ENCODE measurements at regions not wholly inside any gene's neighbourhood (a gene's known extent, or its start where the extent isn't known, plus 50 kb on each side); places are given as distances from the start of the nearest gene placed in this dataset.
"Not testable (repeated sequence)": the region's sequence is repeated elsewhere in the genome, so short reads cannot be mapped to it uniquely, and the experiment has no call there.

DNA sequence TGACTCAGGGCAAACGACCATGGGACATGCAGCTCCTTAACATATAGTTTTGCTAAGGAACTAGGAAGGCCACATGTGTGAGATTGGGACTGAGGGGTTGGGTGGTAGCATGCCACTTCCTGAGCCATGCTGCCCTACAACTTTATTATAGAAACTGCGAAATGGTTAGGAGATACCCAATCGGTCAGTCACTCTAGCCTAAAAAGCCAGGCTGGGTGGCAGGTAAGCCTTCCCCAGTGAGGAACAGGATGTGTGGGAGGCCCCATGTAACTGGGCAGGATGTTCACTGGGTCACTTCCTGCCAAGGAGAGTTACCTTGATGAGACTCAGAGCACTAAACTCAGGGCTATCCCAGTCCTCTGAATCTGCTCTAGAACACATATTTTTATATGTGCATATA lies 123.5 kb downstream of the MAP3K7 start:
- no peak for DNase-seq

DNA sequence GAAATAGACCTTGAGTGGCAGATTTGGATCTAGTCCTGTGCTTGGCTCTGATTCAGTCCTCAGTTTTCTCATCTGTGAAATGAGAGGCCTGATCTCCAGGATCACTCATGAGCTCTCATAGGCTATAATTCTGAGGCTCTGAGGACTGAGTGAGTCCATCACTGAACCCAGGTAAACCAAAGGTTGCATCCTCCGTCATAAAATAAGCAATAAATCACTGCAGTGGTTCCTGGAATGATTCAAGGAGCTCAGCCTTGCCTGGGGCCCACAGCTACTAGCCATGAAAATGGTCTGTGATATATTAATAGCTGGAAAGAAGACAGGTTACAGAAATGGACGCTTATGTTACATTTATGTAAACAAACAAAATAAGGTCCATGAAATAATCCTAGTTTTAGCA lies 124.8 kb downstream of the MAP3K7 start:
- DNase-seq: no peak

DNA sequence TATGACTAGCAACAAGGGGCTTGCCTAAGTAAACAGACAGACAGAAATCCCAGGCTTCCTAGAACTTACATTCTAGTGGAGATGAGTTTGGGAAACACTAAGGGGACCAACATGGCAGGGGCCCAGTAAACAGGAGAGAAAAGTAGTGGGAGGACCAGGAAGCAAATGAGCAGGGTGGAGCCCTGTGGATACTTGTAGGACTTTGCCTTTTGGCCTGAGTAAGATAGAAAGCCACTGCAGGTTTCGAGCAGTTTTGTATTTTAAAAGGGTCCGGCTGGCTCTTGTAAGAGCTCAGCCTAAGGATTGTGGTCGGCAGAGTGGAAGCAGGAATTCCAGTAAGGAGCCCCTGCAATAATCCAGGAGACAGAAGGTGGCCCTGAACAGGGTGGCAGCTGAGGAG lies 125.5 kb downstream of the MAP3K7 start:
- DNase-seq: no peak

DNA sequence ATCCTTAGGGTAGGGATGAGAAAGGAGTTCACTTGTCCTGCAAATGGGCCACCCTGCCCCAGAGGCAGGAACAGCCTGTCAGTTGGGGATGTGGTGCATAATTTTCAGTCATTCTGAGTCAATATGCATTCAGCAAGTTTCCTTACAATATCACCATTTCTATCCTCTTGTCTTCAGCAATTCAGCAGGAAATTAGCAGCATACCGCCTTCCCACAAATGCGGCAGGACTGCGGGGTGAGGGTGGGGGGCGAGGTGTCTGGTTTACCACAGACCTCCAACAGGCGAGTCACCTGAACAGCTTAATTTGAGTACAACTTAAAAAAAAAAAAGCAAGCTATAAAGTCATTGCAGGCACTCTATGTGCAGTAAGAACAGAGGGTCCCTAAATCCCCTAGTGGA lies 126.8 kb downstream of the MAP3K7 start:
- no peak for DNase-seq

DNA sequence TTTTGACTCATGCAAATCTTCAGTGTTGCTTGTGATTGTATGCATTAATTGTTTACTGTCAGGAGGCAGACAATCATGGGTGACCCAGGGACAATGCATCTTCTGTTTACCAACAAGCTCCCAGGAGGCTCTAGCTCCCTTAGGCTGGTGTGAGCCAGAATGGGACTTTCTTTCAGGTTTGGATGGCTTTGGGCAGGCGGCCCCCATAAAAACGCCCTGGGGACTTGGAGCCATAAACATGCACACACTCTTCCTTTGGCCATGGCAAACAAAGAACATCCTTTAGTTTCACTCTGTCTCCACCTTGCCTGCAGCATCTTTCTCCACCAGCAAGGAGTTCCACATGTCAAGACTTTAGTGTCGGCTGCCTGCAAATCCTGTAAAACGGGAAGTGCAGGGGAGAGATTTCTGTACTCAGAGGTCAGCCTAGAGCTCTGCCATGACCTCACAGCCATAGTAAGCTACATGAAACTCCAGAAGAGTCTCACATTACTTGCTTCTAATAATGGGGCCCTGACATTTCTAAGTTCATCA lies 127.6 kb downstream of the MAP3K7 start:
- DNase-seq: no peak

DNA sequence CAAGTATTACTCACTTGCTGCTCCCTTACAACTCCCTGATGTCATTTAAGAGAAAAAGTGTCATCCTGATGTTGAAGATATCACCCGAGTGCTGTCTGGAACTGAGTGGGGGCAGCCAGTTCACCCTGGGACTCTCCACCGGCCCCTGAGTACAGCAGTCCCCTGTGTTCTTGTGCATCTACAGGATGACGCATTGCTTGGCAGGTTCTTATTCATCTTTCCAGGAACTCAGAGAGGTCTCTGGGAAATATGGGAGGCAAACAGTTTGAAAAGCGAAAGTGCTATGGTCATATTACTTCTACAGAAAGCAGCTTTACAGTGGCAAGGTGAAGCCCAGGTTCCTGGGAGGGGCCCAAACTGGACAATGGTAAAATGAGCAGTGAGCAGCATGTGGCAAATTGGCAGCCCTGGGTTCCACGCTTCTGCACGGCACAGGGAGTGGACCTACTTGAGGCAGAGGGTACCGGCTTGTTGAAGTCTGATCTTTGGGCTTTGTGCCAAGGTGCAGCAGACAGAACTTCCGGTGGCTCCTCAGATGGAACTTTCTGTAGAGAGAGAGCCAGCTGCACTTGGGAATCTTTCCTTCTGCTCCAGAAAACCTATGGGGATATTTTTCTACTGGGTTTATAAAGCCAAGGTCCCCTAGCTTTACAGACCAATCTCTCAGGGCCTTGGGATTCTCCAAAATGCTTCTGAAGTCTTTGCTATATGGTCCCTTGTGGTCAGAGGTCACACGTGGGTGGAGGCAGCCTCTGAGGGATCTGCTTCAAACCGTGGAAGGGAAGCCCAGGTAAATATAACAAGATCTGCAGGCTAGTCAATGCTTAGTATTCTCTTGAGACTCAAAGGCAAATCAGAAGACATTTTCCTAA lies 128.3 kb downstream of the MAP3K7 start:
- DNase-seq: no peak

DNA sequence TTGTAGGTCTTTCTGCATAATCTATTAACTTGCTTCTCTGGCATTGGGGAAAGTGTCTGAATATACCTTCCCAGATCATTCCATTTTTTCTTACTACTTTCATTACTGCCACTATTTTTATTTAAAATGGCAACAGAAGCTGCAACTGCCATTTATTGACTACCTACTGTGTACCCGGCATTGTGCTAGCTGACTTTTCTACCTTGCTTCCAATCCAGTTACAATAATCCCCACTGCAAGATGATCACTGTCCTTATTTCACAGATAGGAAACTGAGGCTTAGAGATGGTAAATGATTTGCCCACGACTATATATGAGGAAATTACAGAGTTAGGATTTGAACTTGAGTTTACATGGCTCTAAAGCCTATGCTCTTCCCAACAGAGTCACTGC lies 129.0 kb downstream of the MAP3K7 start:
- no peak for DNase-seq

DNA sequence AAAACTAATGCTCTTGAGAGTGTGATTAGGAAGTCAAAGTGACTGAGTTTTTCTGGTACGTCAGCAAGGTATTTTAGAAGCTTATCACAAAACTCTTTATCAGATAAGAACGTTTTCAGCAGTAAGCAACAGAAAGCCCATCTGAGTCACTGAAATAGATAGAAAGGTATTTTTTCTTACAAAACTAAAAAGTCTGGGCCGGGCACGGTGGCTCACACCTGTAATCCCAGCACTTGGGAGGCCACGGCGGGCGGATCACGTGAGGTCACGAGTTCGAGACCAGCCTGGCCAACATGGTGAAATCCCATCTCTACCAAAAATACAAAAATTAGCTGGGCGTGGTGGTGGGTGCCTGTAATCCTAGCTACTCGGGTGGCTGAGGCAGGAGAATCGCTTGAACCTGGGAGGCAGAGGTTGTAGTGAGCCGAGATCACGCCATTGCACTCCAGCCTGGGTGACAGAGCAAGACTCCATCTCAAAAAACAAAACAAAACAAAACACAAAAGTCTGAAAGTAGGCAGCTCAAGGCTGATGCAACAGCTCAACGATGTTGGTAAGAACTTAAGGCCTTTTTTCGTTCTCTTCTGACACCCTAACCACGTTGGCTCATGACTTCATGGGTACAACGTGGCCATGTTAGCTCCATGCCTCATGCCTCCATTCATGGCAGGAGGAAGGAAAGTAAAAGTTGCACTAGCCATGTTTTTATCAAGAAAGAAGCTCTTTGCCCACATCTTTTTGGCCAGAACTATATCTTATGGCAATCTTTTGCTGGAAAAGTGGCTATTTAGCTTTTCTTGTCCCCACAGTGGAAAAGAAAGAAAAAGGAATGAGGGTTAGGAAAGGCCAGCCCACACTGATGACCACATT lies 129.6 kb downstream of the MAP3K7 start:
- DNase-seq: not testable (repeated sequence)

DNA sequence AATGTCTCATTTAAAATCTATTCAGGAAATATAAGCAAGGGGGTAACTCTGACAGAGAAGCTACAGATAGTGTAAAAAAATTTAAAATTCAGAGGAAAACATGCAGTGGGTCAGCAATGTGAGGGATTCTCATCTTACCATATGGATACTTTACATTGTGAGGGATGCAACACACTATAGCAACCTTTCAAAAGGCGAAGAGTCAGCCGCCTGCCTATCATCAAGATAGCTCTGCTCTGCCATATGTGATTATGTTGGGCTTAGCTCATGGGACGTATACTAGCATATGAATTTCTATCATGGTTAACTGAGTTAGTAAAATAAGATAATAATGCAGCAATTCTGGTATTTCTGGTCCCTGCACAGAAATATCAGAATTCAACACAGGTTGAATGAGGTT lies 130.9 kb downstream of the MAP3K7 start:
- no peak for DNase-seq

DNA sequence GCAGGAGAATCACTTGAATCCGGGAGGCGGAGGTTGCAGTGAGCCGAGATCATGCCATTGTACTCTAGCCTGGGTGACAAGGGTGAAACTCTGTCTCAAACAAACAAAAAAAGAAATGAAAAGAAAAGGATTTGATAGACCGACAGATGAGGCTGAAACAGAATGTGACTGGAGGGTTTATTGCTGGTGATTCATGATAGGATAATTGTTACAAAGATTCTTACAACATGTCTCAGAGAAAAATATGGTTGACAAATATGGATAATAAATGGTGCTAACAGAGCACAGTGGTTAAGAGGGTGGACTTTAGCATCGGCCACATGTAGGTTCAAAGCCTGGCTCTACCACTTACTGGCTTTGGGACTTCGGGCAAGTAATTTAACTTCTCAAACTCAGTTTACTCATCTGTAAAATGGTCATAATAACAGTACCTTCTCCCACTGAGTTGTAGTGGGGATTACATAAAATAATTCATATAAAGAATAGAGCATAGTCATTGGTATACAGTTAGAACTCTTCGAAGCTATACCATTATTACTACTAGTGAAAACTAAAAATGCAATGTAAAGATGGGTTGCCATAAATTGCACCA lies 131.9 kb downstream of the MAP3K7 start:
- DNase-seq: no peak

DNA sequence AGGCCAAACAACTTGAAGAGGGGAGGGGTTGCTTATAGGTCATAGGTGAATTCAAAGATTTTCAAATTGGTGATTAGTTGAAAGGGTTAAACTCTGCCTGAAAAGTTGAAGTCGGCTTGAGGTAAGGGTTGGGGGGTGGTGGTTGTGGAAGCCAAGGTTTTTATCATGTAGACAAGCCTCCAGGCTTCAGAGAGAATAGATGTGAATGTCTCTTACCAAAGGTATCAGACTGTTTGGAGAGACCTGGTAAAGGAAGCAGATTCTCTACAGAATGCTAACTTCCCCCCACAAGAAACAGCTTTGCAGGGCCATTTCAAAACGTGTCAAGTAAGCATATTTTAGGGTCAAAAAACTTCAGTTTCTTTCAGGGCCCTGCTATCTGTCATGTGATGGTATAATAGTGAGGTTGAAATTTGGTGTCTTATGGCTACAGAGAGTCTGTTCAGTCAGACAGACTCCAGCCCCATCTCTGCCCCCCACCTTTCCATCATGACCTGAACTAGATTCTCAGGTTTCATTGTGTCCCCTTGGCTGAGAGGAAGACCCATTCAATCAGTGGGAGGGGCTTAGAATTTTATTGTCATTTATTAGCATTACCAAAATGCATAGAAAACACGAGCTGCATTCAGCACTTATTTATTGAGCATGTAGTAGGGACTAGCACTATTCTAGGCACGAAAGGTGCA lies 136.5 kb downstream of the MAP3K7 start:
- DNase-seq: no peak

DNA sequence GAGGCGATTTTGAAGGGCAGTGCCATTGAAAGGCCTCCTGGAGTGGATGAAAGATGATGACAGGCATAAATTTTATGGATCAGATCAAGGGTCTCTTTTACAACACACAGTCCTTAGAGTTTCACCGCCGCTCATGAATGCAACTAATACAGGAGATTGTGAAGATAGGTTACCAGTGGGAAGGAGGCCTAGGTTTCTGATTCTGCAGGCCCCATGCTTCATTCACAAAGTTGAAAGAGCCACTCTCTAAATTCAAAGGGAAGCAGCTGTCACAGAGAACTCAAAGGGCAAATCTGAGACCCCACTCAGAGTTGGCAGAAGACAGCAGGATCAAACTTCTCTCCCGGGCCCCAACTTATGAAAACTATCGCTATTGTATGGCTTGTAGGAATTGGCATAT lies 137.6 kb downstream of the MAP3K7 start:
- DNase-seq: no peak

DNA sequence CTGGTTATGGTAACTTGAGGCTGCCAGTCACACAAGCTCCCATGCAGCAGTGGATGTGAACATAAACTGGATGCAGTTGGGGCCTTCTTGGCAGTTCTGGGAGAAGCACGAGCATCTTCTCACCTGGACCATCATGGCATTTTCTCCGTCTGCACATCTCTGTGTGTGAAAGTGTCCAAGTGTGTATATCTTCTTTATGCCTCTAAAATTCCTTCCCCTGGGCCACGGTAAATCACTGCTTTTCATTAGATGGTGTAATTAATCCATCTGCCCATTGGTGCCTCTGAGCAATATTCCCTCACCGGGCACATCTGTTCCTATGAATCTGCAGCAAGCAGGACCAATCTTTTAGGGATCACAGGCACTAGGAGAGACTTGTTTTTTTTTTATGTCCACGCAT lies 138.0 kb downstream of the MAP3K7 start:
- DNase-seq: no peak

DNA sequence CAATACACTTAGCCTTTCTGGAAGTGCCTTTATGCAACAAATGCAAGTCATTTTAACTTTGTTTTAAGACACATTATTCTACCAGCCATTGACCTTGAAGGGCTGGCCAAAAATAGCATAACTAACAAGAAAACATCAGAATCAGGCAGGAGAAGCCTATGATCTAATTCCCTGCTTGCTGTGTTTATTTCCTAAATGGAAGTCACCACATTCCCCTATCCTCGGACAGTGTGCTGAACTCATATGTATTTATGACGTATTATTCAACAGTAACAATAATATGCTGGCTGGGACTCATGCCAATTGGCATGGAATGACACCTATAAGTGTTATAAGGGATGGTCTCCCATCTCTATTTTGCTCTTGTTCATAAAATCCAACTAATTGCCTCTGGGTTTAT lies 140.7 kb downstream of the MAP3K7 start:
- DNase-seq: peak in 1 of 2 experiments; percentile 31

DNA sequence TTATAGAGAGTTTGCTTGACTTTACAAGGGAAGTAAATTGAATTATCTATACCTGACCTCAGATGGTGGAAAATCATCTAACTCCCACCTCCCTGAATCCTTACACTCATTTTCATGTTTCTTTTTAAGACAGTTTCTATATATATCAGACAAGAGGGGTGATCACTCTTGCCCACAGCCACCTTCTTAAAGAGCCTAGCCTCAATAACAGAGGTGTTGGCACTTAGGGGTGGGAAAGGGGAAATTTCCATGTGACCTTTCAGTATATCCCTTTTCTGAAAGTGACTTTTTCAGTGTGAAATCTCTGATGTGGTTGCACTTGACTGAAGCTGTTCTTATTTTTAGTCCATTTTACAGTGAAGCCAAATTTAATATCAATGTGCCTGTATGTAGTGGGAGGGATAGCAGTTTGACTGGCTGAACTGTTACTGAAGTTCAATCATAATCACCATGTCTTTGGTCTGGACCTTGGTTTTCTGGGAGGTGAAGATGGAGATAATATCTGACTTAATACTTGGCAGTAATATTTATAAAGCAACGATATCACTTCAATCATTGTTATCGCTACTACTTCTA lies 141.3 kb downstream of the MAP3K7 start:
- DNase-seq: no peak

DNA sequence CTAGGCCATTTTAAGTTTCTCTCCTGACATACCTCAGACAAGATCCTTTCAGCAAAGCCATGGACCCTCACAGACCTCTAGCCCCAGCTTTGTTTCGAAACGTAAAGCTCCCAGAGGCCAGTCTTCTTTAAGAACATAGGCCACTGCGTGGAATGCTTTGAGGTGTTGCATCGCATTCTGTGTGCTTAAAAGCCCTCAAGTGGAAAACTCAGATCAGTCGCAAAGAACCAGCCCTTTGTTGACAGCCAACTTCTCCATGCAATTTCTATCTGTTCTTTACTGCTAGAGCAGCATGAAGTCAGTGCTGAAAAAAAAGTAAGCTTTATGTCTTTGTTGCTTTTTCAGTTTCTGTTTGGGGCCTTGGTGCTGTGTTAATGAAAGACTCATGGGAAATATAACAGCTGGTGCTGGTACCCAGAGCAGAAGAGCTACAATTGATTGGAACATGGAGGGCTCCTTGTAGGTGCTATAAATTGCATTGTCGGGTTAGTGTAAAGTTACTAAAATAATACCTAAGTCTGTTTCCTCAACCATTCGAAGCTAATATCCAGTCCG lies 142.6 kb downstream of the MAP3K7 start:
- DNase-seq: no peak

DNA sequence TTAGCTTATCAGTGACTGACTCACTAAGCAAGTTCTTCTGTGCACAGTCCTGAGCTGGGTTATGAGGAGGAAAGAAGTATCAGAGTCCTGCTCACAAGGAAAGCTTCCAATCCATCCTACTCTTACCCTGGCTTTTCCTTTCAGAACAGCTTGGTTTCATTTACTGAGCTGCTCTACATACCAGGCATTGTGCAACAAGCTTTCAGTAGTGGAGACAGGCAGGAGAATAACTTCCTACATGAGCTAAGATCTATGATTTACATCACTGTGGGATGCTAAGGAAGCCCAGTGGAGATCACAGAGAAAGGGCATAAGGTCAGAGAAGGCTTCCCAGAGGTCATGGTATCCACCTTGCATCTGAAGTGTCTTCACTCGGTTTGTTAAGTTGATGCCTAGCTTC lies 144.5 kb downstream of the MAP3K7 start:
- DNase-seq: no peak

DNA sequence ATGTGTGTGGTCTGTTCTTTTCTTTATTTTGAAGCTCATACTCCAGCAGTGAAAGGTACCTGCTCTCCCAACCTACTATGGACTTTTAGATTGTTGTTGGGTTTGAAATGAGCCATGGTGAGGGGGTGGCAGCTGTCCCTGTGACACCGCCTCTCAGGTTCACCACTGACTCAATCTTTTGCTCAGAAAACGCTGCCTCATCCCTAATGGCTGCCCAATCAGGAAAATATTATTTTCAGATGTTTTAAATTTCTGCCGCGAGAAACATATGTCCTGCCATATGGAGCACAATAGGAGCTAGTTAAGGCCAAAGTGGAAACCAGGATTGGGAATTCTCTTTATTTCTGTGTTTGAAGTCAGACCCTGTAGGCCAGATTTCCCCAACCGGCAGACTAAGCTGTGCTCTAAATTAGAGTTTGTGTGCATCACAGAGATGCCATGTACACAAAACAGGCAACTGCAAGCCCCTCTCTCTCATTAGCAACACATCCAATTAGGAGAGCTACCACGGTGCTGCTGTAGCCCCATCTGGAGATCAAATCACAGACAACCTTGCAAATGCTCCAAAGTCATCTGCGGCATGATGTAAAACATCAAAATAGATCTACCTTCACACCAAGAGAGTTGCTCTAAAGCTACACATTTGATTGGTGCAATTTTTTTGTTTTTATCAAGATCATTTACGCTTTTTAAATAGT lies 144.1 kb upstream of the BACH2 start:
- DNase-seq: no peak

DNA sequence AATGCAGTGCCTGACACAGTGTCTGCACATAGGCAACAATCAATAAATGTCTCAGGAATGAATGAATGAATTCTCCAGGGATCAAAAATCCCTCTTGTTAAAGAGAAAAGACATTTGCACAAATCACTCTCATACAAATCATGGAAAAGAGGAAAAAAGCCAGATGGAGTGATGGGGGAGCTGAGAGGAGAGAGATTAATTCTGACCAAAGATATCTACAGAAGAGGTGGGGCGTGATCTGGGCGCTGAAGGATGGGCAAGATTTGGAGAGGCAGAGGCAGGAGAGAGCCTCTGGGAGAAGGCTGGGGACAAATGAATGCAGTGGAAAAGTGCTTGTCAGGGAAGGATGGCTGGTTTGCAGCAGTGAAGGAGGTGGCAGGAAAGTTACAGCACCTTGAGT lies 142.9 kb upstream of the BACH2 start:
- no peak for DNase-seq

DNA sequence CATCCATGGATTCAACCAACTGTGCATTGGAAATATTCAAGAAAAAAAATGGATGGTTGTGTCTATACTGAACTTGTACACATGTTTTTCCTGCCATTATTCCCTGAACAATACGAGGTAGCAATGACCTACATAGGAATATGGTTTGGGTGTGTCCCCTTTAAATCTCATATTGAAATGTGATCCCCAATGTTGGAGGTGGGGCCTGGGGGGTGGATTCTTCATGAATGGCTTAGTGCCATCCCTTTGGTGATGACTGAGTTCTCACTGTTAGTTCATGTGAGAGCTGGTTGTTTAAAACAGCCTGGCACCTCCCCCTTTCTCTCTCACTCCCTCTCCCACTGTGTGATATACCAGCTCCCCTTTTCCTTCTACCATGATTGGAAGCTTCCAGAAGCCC lies 139.8 kb upstream of the BACH2 start:
- no peak for DNase-seq

DNA sequence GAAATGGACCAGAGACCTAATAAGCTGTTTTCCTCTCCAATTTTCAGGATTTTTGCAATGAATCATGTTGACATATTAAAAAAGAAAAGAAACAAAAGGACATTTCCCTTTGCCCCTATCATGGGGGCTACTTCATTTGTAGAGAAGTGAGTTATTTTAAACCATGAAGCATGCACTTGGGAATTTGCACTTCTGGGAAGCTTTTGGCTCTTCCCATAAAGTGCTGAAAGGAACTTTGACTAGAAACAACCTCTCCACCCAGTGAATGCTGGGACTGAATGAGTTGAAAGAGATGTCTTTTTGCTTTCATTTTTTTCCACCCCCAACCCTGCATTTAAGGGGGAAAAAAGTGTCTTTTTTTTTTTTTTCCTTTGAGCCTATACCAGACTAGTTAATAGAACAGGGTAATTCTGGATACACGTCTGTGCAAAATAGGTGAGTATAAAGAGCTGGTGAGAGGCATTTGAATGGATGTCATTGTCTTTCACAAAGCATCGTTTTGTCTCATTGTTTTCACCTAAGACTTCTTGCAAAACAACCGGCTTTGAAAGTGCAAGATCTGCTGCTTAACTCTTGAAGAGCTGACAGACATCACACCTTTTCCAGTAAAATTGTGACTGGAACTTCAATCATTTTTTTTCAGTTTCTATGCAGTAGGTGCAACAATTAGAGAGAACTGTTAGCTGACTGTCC lies 138.7 kb upstream of the BACH2 start:
- DNase-seq: no peak

Measured in NCI-H2081 (cell line).